HG03097 (cell line): ENCODE measurements at regions not wholly inside any gene's neighbourhood (a gene's known extent, or its start where the extent isn't known, plus 50 kb on each side); places are given as distances from the start of the nearest gene placed in this dataset.
A peak's percentile ranks its signal among the peaks of the same experiment; 100 is the strongest.
"Not testable (repeated sequence)": the region's sequence is repeated elsewhere in the genome, so short reads cannot be mapped to it uniquely, and the experiment has no call there.

ENCODE experiments used
- ATAC-seq: cut with Tn5 transposase; IDR thresholded peaks from one replicate; pipeline ENCODE4 v1.9.1; 2021; ENCODE audit not compliant: unreplicated experiment, low FRiP score

- no peak for ATAC-seq
Observed at GRCh38 chr6:22349051-22349450, 52.2 kb upstream of the PRL start.

- ATAC-seq: no peak
Observed at GRCh38 chr6:22349528-22349927, 52.7 kb upstream of the PRL start.

- ATAC-seq: no peak
Observed at GRCh38 chr6:22350109-22350508, 53.3 kb upstream of the PRL start.

GRCh38 chr6:22353101-22353500, 56.3 kb upstream of the PRL start:
- ATAC-seq: no peak

- ATAC-seq: no peak
Observed at GRCh38 chr6:22356362-22356940, 59.6 kb upstream of the PRL start.

- peak; percentile 85 for ATAC-seq
Observed at GRCh38 chr6:22357724-22358189, 60.9 kb upstream of the PRL start.

GRCh38 chr6:22361576-22361975, 64.7 kb upstream of the PRL start:
- ATAC-seq: no peak

- ATAC-seq: no peak
Observed at GRCh38 chr6:22362361-22362760, 65.5 kb upstream of the PRL start.

- no peak for ATAC-seq
Observed at GRCh38 chr6:22363166-22363713, 66.4 kb upstream of the PRL start.

GRCh38 chr6:22363714-22364239, 66.9 kb upstream of the PRL start:
- no peak for ATAC-seq

- ATAC-seq: no peak
Observed at GRCh38 chr6:22364306-22364705, 67.5 kb upstream of the PRL start.

GRCh38 chr6:22366214-22366613, 69.4 kb upstream of the PRL start:
- no peak for ATAC-seq

- no peak for ATAC-seq
Observed at GRCh38 chr6:22367346-22367745, 70.5 kb upstream of the PRL start.

- no peak for ATAC-seq
Observed at GRCh38 chr6:22368794-22369193, 72.0 kb upstream of the PRL start.

- ATAC-seq: peak; percentile 74
Observed at GRCh38 chr6:22372922-22373321, 76.1 kb upstream of the PRL start.

GRCh38 chr6:22374950-22375349, 78.1 kb upstream of the PRL start:
- not testable (repeated sequence) for ATAC-seq

GRCh38 chr6:22376293-22376692, 79.5 kb upstream of the PRL start:
- ATAC-seq: not testable (repeated sequence)

- not testable (repeated sequence) for ATAC-seq
Observed at GRCh38 chr6:22378536-22378935, 81.7 kb upstream of the PRL start.

GRCh38 chr6:22380236-22380635, 83.4 kb upstream of the PRL start:
- no peak for ATAC-seq

GRCh38 chr6:22381845-22382544, 85.2 kb upstream of the PRL start:
- no peak for ATAC-seq

- no peak for ATAC-seq
Observed at GRCh38 chr6:22383016-22383415, 86.2 kb upstream of the PRL start.

GRCh38 chr6:22392711-22393110, 95.9 kb upstream of the PRL start:
- ATAC-seq: no peak
